Activated effector memory CD4-positive, alpha-beta T cell treated with anti-CD3 and anti-CD28 coated beads, Interleukin-2, amount 50 U/mL, for 16 hours (primary cell): ENCODE measurements at regions not wholly inside any gene's neighbourhood (a gene's known extent, or its start where the extent isn't known, plus 50 kb on each side); places are given as distances from the start of the nearest gene placed in this dataset.
A peak's percentile ranks its signal among the peaks of the same experiment; 100 is the strongest.
"Not testable (repeated sequence)": the region's sequence is repeated elsewhere in the genome, so short reads cannot be mapped to it uniquely, and the experiment has no call there.

Experiments used
- DNase-seq: peaks from one replicate; pipeline ENCODE4 v3.0.0-alpha.2; 2020

- DNase-seq: no peak
Observed at GRCh38 chr4:131603705-131604104, 1545.4 kb upstream of the PCDH10 start.

- no peak for DNase-seq
Observed at GRCh38 chr4:131609039-131609438, 1540.1 kb upstream of the PCDH10 start.

- DNase-seq: not testable (repeated sequence)
Observed at GRCh38 chr4:131610517-131610916, 1538.6 kb upstream of the PCDH10 start.

- DNase-seq: no peak
Observed at GRCh38 chr4:131613086-131613823, 1535.8 kb upstream of the PCDH10 start.

GRCh38 chr4:131613824-131614216 lies 1535.3 kb upstream of the PCDH10 start:
- no peak for DNase-seq

DNA sequence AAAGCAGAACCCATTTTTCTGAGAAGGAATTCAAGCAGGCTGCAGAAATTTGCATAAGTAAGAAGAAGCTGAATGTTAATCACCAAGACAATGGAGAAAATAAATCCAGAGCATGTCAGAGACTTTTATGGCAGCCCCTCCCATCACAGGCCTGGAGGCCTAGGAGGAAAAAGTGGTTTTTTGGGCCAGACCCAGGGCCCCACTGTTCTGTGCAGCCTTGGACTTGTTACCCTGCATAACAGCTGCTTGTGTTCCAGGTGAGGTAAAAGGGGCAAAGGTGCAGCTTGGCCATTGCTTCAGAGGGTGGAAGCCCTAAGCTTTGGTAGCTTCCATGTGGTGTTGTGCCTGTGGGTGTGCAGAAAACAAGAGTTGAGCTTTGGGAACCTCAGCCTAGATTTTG lies 1516.2 kb upstream of the PCDH10 start:
- DNase-seq: no peak

DNA sequence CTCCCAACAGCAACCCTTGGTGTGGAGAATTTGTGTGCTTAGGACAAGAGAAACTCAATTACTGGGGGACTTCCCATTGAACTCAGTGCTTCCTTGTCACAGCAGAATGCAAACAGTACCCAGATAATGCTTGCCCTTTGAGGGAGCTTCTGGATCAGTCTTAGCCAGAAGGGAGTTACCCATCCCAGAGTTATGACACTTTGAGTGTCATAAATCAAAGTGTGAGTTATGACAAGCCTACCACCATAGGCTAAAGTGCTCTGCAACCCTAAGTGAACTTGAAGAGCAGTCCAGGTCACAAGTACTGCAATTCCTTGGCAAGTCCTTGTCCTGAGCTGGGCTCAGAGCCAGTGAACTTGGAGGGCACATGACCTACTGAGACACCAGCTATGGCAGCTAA lies 1513.9 kb upstream of the PCDH10 start:
- DNase-seq: no peak

- DNase-seq: no peak
Observed at GRCh38 chr4:131638781-131639180, 1510.3 kb upstream of the PCDH10 start.

DNA sequence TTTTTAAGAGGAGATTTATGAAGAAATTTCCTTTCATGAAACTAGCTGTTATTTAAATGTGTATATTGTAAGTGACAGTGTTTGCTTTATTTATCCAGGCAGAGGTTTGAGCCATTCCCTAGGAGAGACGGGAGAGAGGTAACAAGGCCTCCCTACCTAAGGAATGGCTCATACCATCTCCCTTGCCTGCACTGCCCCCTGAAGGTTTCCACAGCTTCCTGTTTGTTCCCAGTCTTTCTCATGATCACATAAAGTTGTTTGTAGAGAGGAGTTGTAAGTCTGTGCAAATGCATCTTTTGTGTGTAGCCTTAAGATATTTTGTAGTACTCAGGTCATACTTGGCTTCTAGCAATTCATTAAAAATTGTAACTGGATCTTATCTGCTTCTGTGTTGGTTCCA lies 1504.5 kb upstream of the PCDH10 start:
- DNase-seq: no peak

DNA sequence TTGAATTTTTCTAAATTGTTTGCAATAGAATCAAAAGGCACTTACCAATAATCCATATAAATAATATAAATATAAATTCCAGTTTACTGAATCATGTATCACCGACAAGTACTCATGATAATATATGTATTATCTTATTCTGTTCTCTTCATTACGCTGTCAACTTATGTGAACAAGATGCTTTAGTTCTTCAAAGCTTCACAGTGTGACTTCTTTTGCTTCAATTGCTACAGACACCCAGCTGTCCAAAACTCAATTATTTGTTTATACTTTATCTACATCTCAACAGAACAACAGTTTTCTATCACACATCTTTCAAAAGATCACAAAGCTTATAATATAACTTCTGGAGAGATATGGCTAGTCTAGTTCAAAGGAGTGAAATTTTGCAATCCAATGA lies 1499.9 kb upstream of the PCDH10 start:
- DNase-seq: no peak

GRCh38 chr4:131650951-131651350 lies 1498.1 kb upstream of the PCDH10 start:
- DNase-seq: no peak

GRCh38 chr4:131683314-131683713 lies 1465.8 kb upstream of the PCDH10 start:
- not testable (repeated sequence) for DNase-seq

DNA sequence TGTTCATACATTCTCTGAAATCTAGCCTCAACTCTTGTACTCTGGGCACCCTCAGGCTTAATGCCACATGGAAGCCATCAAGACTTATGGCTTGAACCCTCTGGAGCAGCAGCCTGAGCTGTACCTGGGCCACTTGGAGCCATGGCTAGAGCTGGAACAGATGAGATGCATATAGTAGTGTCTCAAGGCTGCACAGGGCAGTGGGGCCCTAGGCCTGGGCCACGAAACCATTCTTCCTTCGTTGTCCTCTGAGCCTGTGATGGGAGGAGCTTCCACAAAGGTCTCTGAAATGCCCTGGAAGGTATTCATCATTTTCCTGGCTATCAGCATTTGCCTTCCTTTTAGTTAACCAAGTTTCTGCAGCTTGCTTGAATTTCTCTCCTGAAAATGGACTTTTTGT lies 1427.2 kb upstream of the PCDH10 start:
- no peak for DNase-seq

- not testable (repeated sequence) for DNase-seq
Observed at GRCh38 chr4:131723069-131723468, 1426.0 kb upstream of the PCDH10 start.

DNA sequence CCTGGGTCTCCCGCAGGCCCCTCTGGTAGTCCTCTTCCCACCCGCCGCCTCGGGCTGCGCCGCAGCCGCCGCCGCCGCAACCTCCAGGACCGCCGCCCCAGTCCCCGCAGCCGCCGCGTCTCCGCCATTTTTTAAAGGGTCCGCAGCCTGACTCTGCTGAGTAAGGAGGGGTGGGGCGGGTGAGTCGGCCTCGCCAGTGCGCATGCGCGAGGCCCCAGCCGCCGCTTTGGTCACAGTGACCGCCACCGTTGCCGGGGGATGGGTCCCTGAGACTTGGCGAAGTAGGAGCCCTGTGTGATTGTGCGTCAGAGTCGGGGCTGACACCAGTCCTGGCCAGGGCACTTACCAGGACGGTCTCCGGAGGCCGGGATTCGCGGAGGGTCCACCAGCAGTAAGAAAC lies 1424.2 kb upstream of the PCDH10 start:
- peak; percentile 82 for DNase-seq

GRCh38 chr4:131725521-131725920 lies 1423.6 kb upstream of the PCDH10 start:
- not testable (repeated sequence) for DNase-seq

GRCh38 chr4:131726940-131727339 lies 1422.2 kb upstream of the PCDH10 start:
- not testable (repeated sequence) for DNase-seq

DNA sequence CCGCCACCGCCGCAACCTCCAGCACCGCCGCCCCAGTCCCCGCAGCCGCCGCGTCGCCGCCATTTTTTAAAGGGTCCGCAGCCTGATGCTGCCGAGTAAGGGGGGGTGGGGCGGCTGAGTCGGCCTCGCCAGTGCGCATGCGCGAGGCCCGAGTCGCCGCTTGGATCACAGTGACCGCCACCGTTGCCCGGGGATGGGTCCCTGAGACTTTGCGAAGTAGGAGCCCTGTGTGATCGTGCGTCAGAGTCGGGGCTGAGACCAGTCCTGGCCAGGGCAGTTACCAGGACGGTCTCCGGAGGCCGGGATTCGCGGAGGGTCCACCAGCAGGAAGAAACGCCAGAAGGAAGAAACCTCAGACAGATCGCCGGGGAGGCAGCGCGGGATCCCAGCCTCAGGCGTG lies 1421.7 kb upstream of the PCDH10 start:
- DNase-seq: not testable (repeated sequence)

DNA sequence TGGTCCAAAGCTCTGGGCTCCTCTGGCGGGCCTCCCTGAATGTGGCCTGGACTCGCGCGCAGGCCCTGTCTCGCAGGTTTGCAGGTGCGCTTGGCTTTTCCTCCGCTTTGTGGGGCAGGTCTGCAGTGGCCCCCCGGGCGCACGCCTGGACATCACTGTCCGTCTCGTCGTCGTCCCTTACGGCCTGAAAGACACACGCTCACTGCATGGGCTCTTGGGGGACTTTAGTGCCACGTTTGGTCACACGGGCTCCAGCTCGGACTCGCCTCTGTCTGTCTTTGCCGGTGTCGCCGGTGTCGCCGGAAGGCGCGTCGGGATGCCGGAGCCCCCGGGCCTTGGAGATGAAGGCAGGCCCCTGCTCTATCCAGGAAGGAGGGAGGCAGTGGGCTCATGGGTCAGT lies 1419.9 kb upstream of the PCDH10 start:
- DNase-seq: not testable (repeated sequence)

- DNase-seq: not testable (repeated sequence)
Observed at GRCh38 chr4:131729716-131730398, 1419.2 kb upstream of the PCDH10 start.

DNA sequence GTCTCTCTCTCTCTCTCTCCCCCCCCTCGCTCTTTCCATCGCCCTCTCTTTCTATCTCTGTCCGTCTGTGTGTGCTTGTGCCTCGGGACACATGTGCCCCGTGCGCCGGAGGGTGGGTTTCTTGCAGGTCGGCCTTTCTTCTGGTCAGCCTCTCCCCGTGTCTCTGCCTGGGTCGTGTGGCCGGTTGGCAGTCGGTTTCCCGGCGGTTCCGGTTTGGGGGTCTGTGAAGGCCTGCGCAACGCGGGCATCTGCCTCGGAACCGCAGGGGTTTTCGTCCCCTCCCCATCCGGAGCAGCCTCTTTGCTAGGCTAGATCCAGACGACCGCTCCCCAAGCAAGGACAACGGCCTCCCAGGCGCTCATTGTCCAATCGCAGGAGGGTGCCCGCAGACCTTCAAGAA lies 1418.5 kb upstream of the PCDH10 start:
- not testable (repeated sequence) for DNase-seq

- not testable (repeated sequence) for DNase-seq
Observed at GRCh38 chr4:131732034-131732630, 1417.0 kb upstream of the PCDH10 start.

DNA sequence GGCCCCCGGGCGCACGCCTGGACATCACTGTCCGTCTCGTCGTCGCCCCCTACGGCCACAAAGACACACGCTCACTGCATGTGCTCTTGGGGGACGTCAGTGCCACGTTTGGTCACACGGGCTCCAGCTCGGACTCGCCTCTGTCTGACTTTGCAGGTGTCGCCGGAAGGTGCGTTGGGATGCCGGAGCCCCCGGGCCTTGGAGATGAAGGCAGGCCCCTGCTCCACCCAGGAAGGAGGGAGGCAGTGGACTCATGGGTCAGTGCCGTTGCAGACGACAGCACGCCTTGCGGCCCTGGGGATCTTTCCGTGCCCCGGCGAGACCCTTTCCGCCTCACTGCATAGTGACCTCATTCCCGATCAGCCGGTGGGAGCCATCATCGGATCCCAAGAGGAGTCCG lies 1414.8 kb upstream of the PCDH10 start:
- not testable (repeated sequence) for DNase-seq

DNA sequence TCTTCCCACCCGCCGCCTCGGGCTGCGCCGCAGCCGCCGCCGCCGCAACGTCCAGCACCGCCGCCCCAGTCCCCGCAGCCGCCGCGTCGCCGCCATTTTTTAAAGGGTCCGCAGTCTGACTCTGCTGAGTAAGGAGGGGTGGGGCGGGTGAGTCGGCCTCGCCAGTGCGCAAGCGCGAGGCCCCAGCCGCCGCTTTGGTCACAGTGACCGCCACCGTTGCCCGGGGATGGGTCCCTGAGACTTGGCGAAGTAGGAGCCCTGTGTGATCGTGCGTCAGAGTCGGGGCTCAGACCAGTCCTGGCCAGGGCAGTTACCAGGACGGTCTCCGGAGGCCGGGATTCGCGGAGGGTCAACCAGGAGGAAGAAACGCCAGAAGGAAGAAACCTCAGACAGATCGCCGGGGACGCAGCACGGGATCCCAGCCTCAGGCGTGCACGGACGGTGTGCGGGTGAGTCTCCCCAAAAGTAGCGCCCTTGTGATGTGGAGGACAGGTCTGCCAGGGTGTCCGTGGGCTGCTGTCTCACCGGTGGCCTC lies 1414.2 kb upstream of the PCDH10 start:
- DNase-seq: peak; percentile 73
